HG03135 (cell line): ENCODE measurements at regions not wholly inside any gene's neighbourhood (a gene's known extent, or its start where the extent isn't known, plus 50 kb on each side); places are given as distances from the start of the nearest gene placed in this dataset.
"Not testable (repeated sequence)": the region's sequence is repeated elsewhere in the genome, so short reads cannot be mapped to it uniquely, and the experiment has no call there.

ENCODE experiments used
- ATAC-seq: cut with Tn5 transposase; IDR thresholded peaks from one replicate; pipeline ENCODE4 v1.9.1; 2021; ENCODE audit warnings: mild to moderate bottlenecking, moderate library complexity; ENCODE audit not compliant: unreplicated experiment

DNA sequence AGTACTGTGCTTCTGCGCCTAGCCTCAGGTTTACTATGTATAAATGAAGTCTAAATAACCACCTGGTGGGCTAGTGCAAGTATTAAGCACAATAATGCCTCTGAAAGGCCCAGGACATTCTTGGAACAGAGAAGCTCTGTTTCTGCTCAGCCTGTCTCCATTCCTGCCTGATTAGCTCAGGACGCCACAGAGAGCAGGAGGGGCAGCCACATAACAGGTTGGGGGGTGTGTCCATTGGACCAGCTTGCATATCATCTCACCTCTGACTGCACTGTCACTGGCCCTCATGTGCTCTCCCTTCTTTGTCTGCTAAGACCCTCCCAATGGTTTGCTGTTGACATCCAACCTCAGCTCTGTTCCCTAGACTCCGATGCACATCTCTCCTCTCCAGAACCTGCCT, 52.8 kb upstream of the IKZF1 start:
- no peak for ATAC-seq

DNA sequence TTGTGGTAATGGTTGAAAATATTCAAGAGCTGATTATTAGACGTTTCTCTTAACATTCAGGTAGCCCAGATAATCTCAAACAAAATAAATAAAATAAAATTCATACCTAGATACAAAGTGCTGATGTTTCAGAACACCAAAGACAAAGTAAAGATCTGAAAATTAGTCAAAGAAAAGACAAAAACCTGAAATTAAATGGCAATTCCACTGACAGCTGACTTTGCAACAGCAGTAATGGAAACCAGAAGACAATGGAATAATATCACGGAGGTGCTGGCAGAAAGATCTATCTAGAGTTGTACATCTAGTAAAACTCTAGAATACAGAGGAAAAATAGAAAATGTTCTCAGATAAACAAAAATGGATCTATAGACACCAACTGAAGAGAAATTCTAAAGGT, 58.0 kb upstream of the IKZF1 start:
- ATAC-seq, result no peak

DNA sequence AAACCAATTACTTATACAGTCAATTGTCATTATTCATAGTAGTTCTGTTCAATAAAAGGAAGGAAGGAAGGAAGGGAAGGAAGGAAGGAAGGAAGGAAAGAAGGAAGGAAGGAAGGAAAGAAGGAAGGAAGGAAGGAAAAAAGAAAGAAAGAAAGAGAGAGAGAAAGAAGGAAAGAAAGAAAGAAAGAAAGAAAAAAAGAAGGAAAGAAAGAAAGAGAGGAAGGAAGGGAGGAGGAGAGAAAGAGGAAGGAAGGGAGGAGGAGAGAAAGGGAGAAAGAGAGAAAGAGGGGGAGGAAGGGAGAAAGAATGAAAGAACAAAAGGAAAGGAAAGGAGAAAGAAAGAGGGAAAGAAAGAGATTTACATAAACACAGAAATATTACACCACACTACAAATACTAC, 62.4 kb upstream of the IKZF1 start:
- ATAC-seq, result not testable (repeated sequence)

DNA sequence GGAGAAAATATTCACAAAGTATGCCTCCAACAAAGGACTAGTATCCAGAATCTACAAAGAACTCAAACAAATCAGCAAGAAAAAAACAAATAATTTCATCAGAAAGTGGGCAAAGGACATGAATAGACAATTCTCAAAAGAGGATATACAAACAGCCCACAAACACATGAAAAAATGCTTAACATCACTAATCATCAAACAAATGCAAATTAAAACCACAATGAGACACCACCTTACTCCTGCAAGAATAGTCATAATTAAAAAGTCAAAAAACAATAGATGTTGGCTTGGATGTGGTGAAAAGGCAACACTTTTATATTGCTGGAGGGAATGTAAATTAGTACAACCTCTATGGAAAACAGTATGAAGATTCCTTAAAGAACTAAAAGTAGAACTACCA, 63.8 kb upstream of the IKZF1 start:
- ATAC-seq, result not testable (repeated sequence)

GRCh38 chr7:50229964-50230363, 74.6 kb upstream of the IKZF1 start:
- ATAC-seq, result no peak

DNA sequence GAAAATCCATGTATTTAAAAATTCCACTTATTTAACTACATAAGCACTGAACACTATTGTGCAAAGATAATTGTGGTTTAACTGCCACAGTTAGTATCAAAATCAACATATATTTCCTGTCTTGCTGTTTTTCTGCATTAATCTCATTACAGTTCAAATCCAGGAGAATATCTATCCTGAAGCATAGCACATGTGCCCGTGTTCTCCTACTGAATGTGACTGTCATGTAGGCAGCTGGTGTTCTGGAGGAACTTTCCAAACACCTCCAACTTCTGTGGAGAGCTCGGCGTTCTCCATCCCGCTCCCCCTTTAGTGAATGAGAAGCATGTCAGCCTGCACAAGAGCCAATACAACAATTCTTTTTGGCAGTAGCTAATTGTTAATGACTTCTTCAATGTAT, 76.4 kb upstream of the IKZF1 start:
- ATAC-seq, result no peak

GRCh38 chr7:50227726-50228125, 76.8 kb upstream of the IKZF1 start:
- no peak for ATAC-seq

DNA sequence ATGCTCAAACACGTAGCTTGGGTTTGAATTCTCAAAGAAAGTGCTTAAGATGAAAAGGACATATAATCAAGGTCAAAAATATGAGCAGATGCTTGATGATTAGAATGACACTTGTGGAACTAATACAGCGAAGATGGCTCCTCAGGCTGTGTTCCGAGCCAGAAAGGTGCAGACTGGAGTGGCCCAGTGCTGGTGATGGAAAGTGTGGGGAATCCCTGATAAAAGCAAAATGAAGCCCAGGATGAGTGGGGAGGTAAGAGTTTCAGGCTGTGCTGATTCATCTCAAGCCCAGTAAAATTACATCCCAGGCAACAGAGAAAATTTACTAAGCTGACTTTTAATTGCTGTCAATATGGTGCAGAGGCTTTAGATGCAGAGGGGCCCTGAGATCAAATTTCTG, 77.8 kb upstream of the IKZF1 start:
- no peak for ATAC-seq

DNA sequence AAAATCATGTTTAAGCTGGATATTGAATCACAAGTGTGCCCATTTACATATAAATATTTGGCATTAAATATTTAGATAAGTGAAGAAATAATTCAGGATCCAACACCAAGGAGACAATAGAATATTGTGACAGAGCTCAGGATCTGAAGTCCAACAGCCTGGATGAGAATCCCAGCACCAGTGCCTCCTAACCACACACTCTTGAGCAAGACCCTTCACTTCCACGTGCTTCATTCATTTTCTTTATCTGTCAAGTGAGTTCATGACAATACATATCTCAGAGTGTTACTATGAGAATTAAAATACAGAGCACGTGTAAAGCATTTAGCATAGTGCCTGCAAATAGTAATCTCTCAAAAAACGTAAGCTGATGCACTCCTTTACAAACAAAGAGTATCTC, 78.4 kb upstream of the IKZF1 start:
- no peak for ATAC-seq

- no peak for ATAC-seq
Measured at GRCh38 chr7:50221433-50221832, 83.1 kb upstream of the IKZF1 start.

- no peak for ATAC-seq
Measured at GRCh38 chr7:50221028-50221427, 83.5 kb upstream of the IKZF1 start.

DNA sequence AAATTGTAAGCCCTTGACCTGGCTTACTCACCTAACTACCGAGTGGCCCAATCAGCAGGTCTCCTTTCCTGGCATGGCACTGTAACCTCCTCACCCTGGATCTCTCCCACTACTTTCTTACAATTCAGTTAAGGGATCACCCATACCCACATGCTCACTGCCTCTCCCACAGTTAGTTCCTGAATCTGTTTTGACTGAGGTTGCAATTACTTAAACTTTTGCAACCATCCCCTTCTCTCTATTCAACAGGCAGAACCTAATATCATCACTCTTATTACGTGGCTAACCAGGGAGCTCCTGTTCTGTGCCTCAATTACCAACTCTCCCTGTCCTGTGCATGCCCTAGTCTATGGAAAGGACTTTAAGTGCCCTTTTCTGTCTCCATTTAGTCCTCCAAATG, 84.2 kb upstream of the IKZF1 start:
- ATAC-seq, result no peak

- no peak for ATAC-seq
Measured at GRCh38 chr7:50217821-50218281, 86.7 kb upstream of the IKZF1 start.

DNA sequence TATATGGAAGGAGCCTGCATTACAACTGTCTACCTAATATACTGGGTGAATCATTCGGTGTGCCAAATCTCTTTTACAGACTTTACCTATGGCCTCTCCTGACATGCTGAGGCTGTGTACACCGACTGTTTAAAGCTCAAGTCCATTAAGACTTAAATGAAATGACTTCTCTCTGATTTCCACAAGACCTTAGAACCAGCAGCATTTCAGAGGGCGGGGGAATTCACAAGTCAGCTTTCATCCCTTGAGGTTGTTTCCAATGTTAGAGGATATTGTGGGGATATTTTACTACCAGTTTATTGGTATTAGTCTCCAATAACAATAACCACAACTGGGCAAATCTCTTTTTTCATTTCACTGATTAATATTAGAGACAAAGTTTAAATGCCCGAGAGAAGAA, 87.1 kb upstream of the IKZF1 start:
- no peak for ATAC-seq

DNA sequence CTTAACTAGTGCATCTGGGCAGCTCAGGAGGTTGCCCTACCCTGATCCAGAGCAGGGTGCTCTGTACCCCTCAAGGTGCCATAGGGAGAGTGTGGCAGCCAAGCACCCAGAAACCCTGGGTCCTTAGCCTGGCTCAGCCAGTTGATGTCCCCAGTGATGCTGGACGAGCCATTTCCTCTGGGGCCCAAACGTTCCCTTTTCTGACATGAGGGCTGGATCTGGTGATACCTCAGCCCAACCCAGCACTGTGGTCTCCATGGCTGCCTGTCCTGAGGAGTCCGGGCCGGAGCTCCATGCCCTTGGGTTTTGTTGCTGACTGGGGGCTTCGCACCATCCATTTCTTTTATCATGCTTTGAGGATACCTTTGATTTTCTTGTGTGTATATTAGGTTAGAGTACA, 87.9 kb upstream of the IKZF1 start:
- ATAC-seq, result no peak

DNA sequence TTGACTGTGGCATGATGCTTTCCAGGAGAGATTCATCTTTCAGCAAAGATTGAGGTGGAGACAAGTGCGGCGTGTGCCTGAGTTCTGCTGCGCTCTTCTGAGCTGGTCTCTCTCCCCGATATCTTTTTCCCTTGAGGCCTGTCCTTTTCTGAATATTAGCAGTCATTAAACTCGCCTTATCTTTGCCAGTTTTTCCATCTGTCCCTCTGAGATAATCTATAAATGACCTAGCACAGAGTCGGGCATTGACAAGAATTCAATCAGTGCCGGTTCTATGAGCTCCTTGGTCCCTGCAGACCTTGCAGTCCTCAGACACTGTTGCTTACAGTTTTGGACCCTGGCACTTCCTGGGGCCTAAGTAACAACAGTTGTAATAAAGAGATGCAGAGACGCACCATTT, 89.7 kb upstream of the IKZF1 start:
- ATAC-seq, result no peak

DNA sequence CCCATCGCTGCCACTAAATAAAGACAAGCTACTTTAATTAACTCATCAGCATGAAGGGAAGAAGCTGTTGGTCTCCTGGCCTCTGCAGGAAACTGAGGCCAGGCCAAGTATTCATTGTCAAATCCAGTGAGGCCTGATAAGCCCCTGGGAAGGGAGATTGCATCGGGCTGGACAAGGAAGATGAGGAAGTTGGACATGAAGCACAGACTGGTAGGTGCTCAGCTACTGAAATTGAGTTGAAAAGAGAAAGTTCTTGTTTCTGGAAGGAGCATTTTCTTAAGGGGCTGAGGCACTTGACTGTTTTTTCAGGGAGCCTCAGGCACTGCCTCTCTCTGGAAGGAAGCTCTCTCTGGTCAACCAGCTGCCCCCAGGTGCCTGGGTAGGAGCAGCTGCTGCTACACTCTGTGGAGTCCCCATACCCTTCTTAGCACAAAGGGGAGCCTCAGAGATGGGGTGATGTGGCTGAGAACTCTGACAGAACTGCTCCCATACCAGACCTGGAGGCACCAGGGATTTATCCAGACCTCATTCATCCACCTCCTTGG, 90.3 kb upstream of the IKZF1 start:
- ATAC-seq, result no peak

GRCh38 chr7:50213622-50214017, 90.9 kb upstream of the IKZF1 start:
- ATAC-seq, result peak; percentile 13

- ATAC-seq, result peak; percentile 60
Measured at GRCh38 chr7:50212666-50213621, 91.6 kb upstream of the IKZF1 start.

DNA sequence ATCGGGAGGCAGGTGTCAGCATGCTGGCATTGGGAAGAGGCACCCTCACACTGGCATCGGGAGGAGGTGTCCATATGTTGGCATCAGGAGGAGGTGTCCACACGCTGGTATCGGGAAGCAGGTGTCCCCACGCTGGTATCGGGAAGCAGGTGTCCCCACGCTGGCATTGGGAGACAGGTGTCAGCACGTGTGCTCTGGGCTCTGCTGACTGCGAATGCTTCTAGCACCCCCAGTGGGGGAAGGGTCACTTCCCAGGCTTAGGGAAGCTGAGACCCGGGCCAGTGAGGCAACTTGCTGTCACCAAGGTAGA, 92.5 kb upstream of the IKZF1 start:
- ATAC-seq, result no peak

- ATAC-seq, result no peak
Measured at GRCh38 chr7:50211130-50212015, 93.1 kb upstream of the IKZF1 start.

- no peak for ATAC-seq
Measured at GRCh38 chr7:50210706-50211115, 93.8 kb upstream of the IKZF1 start.
